ENCODE measurements at regions not wholly inside any gene's neighbourhood (a gene's known extent, or its start where the extent isn't known, plus 50 kb on each side); places are given as distances from the start of the nearest gene placed in this dataset.
"Not testable (repeated sequence)": the region's sequence is repeated elsewhere in the genome, so short reads cannot be mapped to it uniquely, and the experiment has no call there.

- DNase-seq: no peak
- Histone ChIP-seq H3K4me3 (no peak overlapping the region), H3K4me1 (no peaks in the 10 kb centered on the region), H3K27me3 (no peaks in the 10 kb centered on the region), H3K27ac (no peak overlapping the region), H3K9me3 (no peaks in the 10 kb centered on the region), H3K36me3 (no peaks in the 10 kb centered on the region)
- no peak for ATAC-seq
- intact Hi-C loops (cut with DNase I): no loop called here
- TF ChIP-seq CTCF (IDR thresholded peaks at IDR 0.05): no peak
Observed at GRCh38 chr18:75723521-75724340, 296.2 kb upstream of the SMIM21 start.

GRCh38 chr18:75714766-75715165, 287.3 kb upstream of the SMIM21 start:
- ATAC-seq (no peak), DNase-seq (no peak)
- Histone ChIP-seq H3K27ac (no peak overlapping the region), H3K36me3 (no peaks in the 10 kb centered on the region), H3K4me3 (no peak overlapping the region), H3K27me3 (no peaks in the 10 kb centered on the region), H3K9me3 (no peaks in the 10 kb centered on the region), H3K4me1 (no peaks in the 10 kb centered on the region)
- no peak for TF ChIP-seq CTCF (IDR thresholded peaks at IDR 0.05)
- intact Hi-C loops (cut with DNase I): no loop called here

- H3K4me3 ChIP-seq; intact Hi-C loops (cut with DNase I); H3K27me3 ChIP-seq; H3K36me3 ChIP-seq; H3K27ac ChIP-seq; H3K4me1 ChIP-seq; H3K9me3 ChIP-seq; ATAC-seq; DNase-seq: not testable (repeated sequence)
Observed at GRCh38 chr18:75712124-75712867, 284.8 kb upstream of the SMIM21 start.

GRCh38 chr18:75700561-75700960, 273.1 kb upstream of the SMIM21 start:
- ATAC-seq: no peak

GRCh38 chr18:75698861-75699260, 271.4 kb upstream of the SMIM21 start:
- no peak for DNase-seq

More at GRCh38 chr18:75700561-75700960, 273.1 kb upstream of the SMIM21 start:
- TF ChIP-seq CTCF (IDR thresholded peaks at IDR 0.05): no peak
- intact Hi-C loops (cut with DNase I): no loop called here
- no peaks in the 10 kb centered on the region for H3K9me3 ChIP-seq
- H3K27ac ChIP-seq: no peak overlapping the region
- no peaks in the 10 kb centered on the region for H3K4me1 ChIP-seq
- no peaks in the 10 kb centered on the region for H3K27me3 ChIP-seq
- no peak overlapping the region for H3K4me3 ChIP-seq
- no peaks in the 10 kb centered on the region for H3K36me3 ChIP-seq
- DNase-seq: no peak

More at GRCh38 chr18:75698861-75699260, 271.4 kb upstream of the SMIM21 start:
- Histone ChIP-seq H3K27ac (no peak overlapping the region), H3K36me3 (no peaks in the 10 kb centered on the region), H3K27me3 (no peaks in the 10 kb centered on the region), H3K4me1 (no peaks in the 10 kb centered on the region), H3K9me3 (no peaks in the 10 kb centered on the region), H3K4me3 (no peak overlapping the region)
- intact Hi-C loops (cut with DNase I): no loop called here
- no peak for TF ChIP-seq CTCF (IDR thresholded peaks at IDR 0.05)
- no peak for ATAC-seq
